ENCODE measurements at regions not wholly inside any gene's neighbourhood (a gene's known extent, or its start where the extent isn't known, plus 50 kb on each side); places are given as distances from the start of the nearest gene placed in this dataset.
"Not testable (repeated sequence)": the region's sequence is repeated elsewhere in the genome, so short reads cannot be mapped to it uniquely, and the experiment has no call there.

- DNase-seq (ENCODE audit: low read depth in 2 of 2), result no peak
Observed at GRCh38 chr6:101113468-101114260, 232.5 kb upstream of the ASCC3 start.

GRCh38 chr6:101114703-101115102 is 233.6 kb upstream of the ASCC3 start:
- DNase-seq (ENCODE audit: low read depth in 2 of 2), result no peak

- DNase-seq (ENCODE audit: low read depth in 2 of 2), result no peak
Observed at GRCh38 chr6:101116337-101116736, 235.2 kb upstream of the ASCC3 start.

- no peak for DNase-seq (ENCODE audit: low read depth in 2 of 2)
Observed at GRCh38 chr6:101117393-101118135, 236.4 kb upstream of the ASCC3 start.

- no peak for DNase-seq (ENCODE audit: low read depth in 2 of 2)
Observed at GRCh38 chr6:101118136-101118396, 236.9 kb upstream of the ASCC3 start.

GRCh38 chr6:101120747-101121146 is 239.6 kb upstream of the ASCC3 start:
- no peak for DNase-seq (ENCODE audit: low read depth in 2 of 2)

GRCh38 chr6:101125380-101125971 is 244.3 kb upstream of the ASCC3 start:
- no peak for DNase-seq (ENCODE audit: low read depth in 2 of 2)

- no peak for DNase-seq (ENCODE audit: low read depth in 2 of 2)
Observed at GRCh38 chr6:101126501-101126900, 245.4 kb upstream of the ASCC3 start.

GRCh38 chr6:101129851-101130250 is 248.7 kb upstream of the ASCC3 start:
- DNase-seq (ENCODE audit: low read depth in 2 of 2), result no peak

- no peak for DNase-seq (ENCODE audit: low read depth in 2 of 2)
Observed at GRCh38 chr6:101146389-101146788, 247.1 kb upstream of the GRIK2 start.

GRCh38 chr6:101150226-101150625 is 243.3 kb upstream of the GRIK2 start:
- DNase-seq (ENCODE audit: low read depth in 2 of 2), result no peak

GRCh38 chr6:101157638-101158037 is 235.9 kb upstream of the GRIK2 start:
- DNase-seq (ENCODE audit: low read depth in 2 of 2), result not testable (repeated sequence)

GRCh38 chr6:101163611-101164010 is 229.9 kb upstream of the GRIK2 start:
- no peak for DNase-seq (ENCODE audit: low read depth in 2 of 2)

- DNase-seq (ENCODE audit: low read depth in 2 of 2), result no peak
Observed at GRCh38 chr6:101167638-101168037, 225.9 kb upstream of the GRIK2 start.

GRCh38 chr6:101171049-101171448 is 222.5 kb upstream of the GRIK2 start:
- not testable (repeated sequence) for DNase-seq (ENCODE audit: low read depth in 2 of 2)

- DNase-seq (ENCODE audit: low read depth in 2 of 2), result no peak
Observed at GRCh38 chr6:101178748-101179147, 214.8 kb upstream of the GRIK2 start.

GRCh38 chr6:101181006-101181405 is 212.5 kb upstream of the GRIK2 start:
- DNase-seq (ENCODE audit: low read depth in 2 of 2), result no peak

GRCh38 chr6:101188285-101188798 is 205.2 kb upstream of the GRIK2 start:
- DNase-seq (ENCODE audit: low read depth in 2 of 2), result not testable (repeated sequence)

- DNase-seq (ENCODE audit: low read depth in 2 of 2), result no peak
Observed at GRCh38 chr6:101195588-101195987, 197.9 kb upstream of the GRIK2 start.

- DNase-seq (ENCODE audit: low read depth in 2 of 2), result no peak
Observed at GRCh38 chr6:101199441-101199840, 194.1 kb upstream of the GRIK2 start.

- no peak for DNase-seq (ENCODE audit: low read depth in 2 of 2)
Observed at GRCh38 chr6:101202867-101203374, 190.6 kb upstream of the GRIK2 start.

- no peak for DNase-seq (ENCODE audit: low read depth in 2 of 2)
Observed at GRCh38 chr6:101203664-101204063, 189.8 kb upstream of the GRIK2 start.

GRCh38 chr6:101208152-101208551 is 185.4 kb upstream of the GRIK2 start:
- no peak for DNase-seq (ENCODE audit: low read depth in 2 of 2)
